Gastroesophageal sphincter (tissue), 3 donors: ENCODE measurements at regions not wholly inside any gene's neighbourhood (a gene's known extent, or its start where the extent isn't known, plus 50 kb on each side); places are given as distances from the start of the nearest gene placed in this dataset.

Experiments used
- POLR2A ChIP-seq, 2 donors: fragments of 450-650 bp; IDR thresholded peaks; one replicate each; pipeline ENCODE4 v1.6.1; 2017; ENCODE audit warnings: antibody characterized with exemption in 2 of 2, mild to moderate bottlenecking in 2 of 2, moderate library complexity in 1 of 2
- POLR2AphosphoS5 ChIP-seq: sonication (generic); formaldehyde crosslinking; IDR thresholded peaks from one replicate; pipeline ENCODE4 v1.6.1; 2017; ENCODE audit warnings: antibody characterized with exemption
- TF ChIP-seq, protein P1 (sequence below), 4 experiments: fragments of 200-600 bp in 2 of 4; fragments of 450-650 bp in 2 of 4; sonication (generic) in 1 of 4; IDR thresholded peaks; one replicate each; pipeline ENCODE4 v1.5.1; 2017 to 2019; ENCODE audit warnings: antibody characterized with exemption in 4 of 4, mild to moderate bottlenecking in 2 of 4, moderate library complexity in 2 of 4

DNA sequence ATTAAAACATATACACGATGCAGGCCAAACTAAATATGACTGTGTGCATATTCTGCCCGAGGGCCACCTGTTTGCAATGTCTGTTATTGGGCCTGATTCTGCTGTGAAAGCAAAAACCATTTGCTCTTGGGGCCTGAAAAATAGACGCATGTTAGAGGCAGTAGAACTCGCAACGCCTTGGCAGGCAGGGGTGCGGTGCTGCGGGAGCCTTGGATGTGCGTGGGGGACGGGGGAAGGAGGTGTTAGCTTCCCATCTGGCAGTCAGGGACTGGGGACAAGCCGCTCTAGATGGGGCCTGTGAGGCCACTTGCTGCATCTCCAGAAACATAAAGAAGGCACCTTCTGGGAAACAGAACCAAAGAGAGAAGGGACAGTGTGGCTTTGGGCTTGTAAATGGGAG is 216.3 kb downstream of the PHETA1 start:
- TF ChIP-seq, protein P1, sequence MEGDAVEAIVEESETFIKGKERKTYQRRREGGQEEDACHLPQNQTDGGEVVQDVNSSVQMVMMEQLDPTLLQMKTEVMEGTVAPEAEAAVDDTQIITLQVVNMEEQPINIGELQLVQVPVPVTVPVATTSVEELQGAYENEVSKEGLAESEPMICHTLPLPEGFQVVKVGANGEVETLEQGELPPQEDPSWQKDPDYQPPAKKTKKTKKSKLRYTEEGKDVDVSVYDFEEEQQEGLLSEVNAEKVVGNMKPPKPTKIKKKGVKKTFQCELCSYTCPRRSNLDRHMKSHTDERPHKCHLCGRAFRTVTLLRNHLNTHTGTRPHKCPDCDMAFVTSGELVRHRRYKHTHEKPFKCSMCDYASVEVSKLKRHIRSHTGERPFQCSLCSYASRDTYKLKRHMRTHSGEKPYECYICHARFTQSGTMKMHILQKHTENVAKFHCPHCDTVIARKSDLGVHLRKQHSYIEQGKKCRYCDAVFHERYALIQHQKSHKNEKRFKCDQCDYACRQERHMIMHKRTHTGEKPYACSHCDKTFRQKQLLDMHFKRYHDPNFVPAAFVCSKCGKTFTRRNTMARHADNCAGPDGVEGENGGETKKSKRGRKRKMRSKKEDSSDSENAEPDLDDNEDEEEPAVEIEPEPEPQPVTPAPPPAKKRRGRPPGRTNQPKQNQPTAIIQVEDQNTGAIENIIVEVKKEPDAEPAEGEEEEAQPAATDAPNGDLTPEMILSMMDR (IDR thresholded peaks at IDR 0.05): no peak
- TF ChIP-seq POLR2A (IDR thresholded peaks at IDR 0.05): no peak
- no peak for TF ChIP-seq POLR2AphosphoS5
